Uterus (tissue), 2 donors: ENCODE measurements at regions not wholly inside any gene's neighbourhood (a gene's known extent, or its start where the extent isn't known, plus 50 kb on each side); places are given as distances from the start of the nearest gene placed in this dataset.

Source experiments
- POLR2A ChIP-seq, 2 donors: fragments of 450-650 bp; IDR thresholded peaks; one replicate each; pipeline ENCODE4 v1.6.1; 2016; ENCODE audit warnings: antibody characterized with exemption in 2 of 2, mild to moderate bottlenecking in 1 of 2, moderate library complexity in 1 of 2
- TF ChIP-seq, protein P1 (sequence below), 4 experiments: fragments of 200-600 bp in 2 of 4; fragments of 450-650 bp in 2 of 4; sonication (generic) in 2 of 4; IDR thresholded peaks; one replicate each; pipeline ENCODE4 v1.5.1; 2016 to 2019; ENCODE audit warnings: antibody characterized with exemption in 4 of 4, mild to moderate bottlenecking in 2 of 4, moderate library complexity in 1 of 4

DNA sequence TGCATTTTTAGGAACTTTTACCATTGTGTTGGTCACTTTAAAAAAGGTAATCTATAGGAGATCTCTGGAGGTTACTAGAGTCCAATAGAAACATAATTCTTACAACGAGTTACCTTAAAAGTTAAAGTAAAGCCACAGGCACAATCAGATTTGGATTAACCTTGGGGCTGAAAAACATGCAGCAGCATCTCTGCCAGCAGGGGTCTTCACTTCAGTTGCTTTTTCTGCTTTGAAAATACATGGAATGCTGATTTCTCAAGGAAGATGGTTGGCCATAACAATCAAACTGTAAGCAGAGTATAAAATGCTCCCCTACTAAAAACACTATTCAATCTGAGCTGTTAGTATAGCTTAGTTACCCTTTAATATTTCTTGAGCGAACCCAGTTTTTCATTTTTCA, 1072.3 kb upstream of the PCDH10 start:
- TF ChIP-seq, protein P1, sequence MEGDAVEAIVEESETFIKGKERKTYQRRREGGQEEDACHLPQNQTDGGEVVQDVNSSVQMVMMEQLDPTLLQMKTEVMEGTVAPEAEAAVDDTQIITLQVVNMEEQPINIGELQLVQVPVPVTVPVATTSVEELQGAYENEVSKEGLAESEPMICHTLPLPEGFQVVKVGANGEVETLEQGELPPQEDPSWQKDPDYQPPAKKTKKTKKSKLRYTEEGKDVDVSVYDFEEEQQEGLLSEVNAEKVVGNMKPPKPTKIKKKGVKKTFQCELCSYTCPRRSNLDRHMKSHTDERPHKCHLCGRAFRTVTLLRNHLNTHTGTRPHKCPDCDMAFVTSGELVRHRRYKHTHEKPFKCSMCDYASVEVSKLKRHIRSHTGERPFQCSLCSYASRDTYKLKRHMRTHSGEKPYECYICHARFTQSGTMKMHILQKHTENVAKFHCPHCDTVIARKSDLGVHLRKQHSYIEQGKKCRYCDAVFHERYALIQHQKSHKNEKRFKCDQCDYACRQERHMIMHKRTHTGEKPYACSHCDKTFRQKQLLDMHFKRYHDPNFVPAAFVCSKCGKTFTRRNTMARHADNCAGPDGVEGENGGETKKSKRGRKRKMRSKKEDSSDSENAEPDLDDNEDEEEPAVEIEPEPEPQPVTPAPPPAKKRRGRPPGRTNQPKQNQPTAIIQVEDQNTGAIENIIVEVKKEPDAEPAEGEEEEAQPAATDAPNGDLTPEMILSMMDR (IDR thresholded peaks at IDR 0.05), result no peak
- TF ChIP-seq POLR2A (IDR thresholded peaks at IDR 0.05), result no peak
